Glutamatergic neuron (in vitro differentiated cells): ENCODE measurements at regions not wholly inside any gene's neighbourhood (a gene's known extent, or its start where the extent isn't known, plus 50 kb on each side); places are given as distances from the start of the nearest gene placed in this dataset.

Experiments used
- DNase-seq: peaks from one replicate; pipeline ENCODE4 v3.0.0; 2022
- H3K27ac Mint-ChIP-seq: one replicate; pipeline ENCODE4 v1.8.0; 2020; ENCODE audit warnings: mild to moderate bottlenecking, mixed read lengths, inconsistent platforms; ENCODE audit not compliant: unreplicated experiment
- H3K27me3 Mint-ChIP-seq: one replicate; pipeline ENCODE4 v1.8.0; 2020; ENCODE audit warnings: mild to moderate bottlenecking, moderate library complexity, mixed read lengths, inconsistent platforms; ENCODE audit not compliant: unreplicated experiment
- H3K36me3 Mint-ChIP-seq: one replicate; pipeline ENCODE4 v1.8.0; 2020; ENCODE audit warnings: mild to moderate bottlenecking, mixed read lengths, inconsistent platforms; ENCODE audit not compliant: unreplicated experiment
- H3K4me1 Mint-ChIP-seq: one replicate; pipeline ENCODE4 v1.8.0; 2020; ENCODE audit warnings: mild to moderate bottlenecking, low read depth, mixed read lengths, inconsistent platforms; ENCODE audit not compliant: unreplicated experiment
- H3K4me3 Mint-ChIP-seq: one replicate; pipeline ENCODE4 v1.8.0; 2020; ENCODE audit warnings: mild to moderate bottlenecking, mixed read lengths, inconsistent platforms; ENCODE audit not compliant: unreplicated experiment
- H3K9me3 Mint-ChIP-seq: one replicate; pipeline ENCODE4 v1.8.0; 2020; ENCODE audit warnings: mild to moderate bottlenecking, moderate library complexity, mixed read lengths, inconsistent platforms; ENCODE audit not compliant: unreplicated experiment
- TF ChIP-seq, protein P1 (sequence below): fragments of 200-600 bp; sonication (generic); IDR thresholded peaks from one replicate; pipeline ENCODE4 v1.5.0; 2021; ENCODE audit not compliant: partially characterized antibody, unreplicated experiment

DNA sequence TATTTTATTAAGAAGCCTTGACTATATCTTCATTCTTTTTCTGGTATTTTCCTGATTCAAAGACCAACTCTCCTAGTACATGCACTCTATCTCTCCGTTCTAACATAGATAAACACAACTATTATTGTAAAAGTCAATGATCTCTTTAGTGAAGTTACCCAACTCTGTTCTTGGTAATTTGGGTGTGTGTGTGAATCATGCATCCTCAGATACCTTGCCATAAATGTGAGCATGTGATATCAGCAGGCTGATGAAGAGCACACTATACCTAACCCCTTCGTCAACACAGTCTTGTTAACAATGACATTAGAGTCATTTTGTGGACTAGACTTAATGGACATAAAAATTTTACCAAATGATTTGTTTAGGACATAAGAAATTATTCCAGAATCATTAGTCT lies 1122.1 kb downstream of the XPNPEP1 start:
- Mint-ChIP-seq H3K4me1 (no peaks in the 10 kb centered on the region), H3K9me3 (peaks cover 2% of the 10 kb centered on the region), H3K4me3 (no peak overlapping the region), H3K27ac (no peak overlapping the region), H3K36me3 (no peaks in the 10 kb centered on the region), H3K27me3 (peaks cover 2% of the 10 kb centered on the region)
- TF ChIP-seq, protein P1, sequence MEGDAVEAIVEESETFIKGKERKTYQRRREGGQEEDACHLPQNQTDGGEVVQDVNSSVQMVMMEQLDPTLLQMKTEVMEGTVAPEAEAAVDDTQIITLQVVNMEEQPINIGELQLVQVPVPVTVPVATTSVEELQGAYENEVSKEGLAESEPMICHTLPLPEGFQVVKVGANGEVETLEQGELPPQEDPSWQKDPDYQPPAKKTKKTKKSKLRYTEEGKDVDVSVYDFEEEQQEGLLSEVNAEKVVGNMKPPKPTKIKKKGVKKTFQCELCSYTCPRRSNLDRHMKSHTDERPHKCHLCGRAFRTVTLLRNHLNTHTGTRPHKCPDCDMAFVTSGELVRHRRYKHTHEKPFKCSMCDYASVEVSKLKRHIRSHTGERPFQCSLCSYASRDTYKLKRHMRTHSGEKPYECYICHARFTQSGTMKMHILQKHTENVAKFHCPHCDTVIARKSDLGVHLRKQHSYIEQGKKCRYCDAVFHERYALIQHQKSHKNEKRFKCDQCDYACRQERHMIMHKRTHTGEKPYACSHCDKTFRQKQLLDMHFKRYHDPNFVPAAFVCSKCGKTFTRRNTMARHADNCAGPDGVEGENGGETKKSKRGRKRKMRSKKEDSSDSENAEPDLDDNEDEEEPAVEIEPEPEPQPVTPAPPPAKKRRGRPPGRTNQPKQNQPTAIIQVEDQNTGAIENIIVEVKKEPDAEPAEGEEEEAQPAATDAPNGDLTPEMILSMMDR, result no peak
- DNase-seq, result no peak

DNA sequence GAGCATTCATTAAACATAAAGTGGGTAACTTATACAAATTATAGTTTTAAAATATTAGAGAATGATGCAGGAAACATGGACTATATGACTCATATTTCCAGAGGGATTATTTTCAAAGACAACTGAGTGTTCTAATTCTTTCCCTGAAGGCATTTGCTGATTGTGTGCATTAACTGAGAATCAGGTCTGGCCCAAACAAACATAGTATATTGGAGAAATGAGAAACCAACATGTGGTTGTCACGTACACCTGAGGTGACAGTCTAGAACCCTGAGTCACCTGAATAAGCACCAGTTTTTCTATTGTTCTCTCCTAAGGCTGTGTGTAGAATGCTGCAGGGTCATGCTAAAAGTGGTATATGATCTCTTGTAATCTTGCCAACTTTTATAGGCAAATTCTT lies 1125.7 kb downstream of the XPNPEP1 start:
- Mint-ChIP-seq H3K4me3 (no peak overlapping the region), H3K9me3 (peaks cover 2% of the 10 kb centered on the region), H3K27ac (no peak overlapping the region), H3K36me3 (no peaks in the 10 kb centered on the region), H3K4me1 (no peaks in the 10 kb centered on the region), H3K27me3 (peaks cover 2% of the 10 kb centered on the region)
- no peak for DNase-seq
- TF ChIP-seq, protein P1, result no peak

GRCh38 chr10:108791794-108792474 lies 1131.4 kb downstream of the XPNPEP1 start:
- Mint-ChIP-seq H3K9me3 (peaks cover 2% of the 10 kb centered on the region), H3K36me3 (no peaks in the 10 kb centered on the region), H3K27ac (no peak overlapping the region), H3K4me1 (no peaks in the 10 kb centered on the region), H3K4me3 (no peak overlapping the region), H3K27me3 (peaks cover 2% of the 10 kb centered on the region)
- DNase-seq, result no peak
- TF ChIP-seq, protein P1, result no peak

DNA sequence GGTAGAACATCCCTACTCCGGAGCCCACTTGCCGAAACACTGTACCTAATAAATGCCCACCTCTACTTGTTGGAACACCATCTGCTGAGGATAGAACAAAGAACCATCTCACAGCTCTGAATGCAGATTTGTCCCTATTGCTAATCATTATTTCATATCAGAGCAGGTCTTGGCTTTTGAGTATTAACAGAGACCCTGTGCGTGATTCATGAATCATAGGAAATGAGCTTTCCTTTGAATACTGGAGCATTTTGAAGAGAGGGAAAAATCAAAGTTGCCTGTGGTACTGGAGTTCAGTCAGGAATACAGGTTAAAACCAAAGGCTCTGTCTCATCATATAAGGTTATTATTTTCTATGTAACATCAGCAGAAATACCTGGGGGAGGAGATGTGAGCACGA lies 1132.3 kb downstream of the XPNPEP1 start:
- TF ChIP-seq, protein P1, result no peak
- Mint-ChIP-seq H3K9me3 (no peaks in the 10 kb centered on the region), H3K27me3 (no peaks in the 10 kb centered on the region), H3K27ac (no peak overlapping the region), H3K4me3 (no peak overlapping the region), H3K36me3 (no peaks in the 10 kb centered on the region), H3K4me1 (no peaks in the 10 kb centered on the region)
- DNase-seq, result no peak

GRCh38 chr10:108789919-108790318 lies 1133.4 kb downstream of the XPNPEP1 start:
- DNase-seq, result no peak
- Mint-ChIP-seq H3K9me3 (peaks cover 2% of the 10 kb centered on the region), H3K4me1 (no peaks in the 10 kb centered on the region), H3K36me3 (peaks cover 6% of the 10 kb centered on the region), H3K27ac (no peak overlapping the region), H3K27me3 (no peaks in the 10 kb centered on the region), H3K4me3 (no peak overlapping the region)
- TF ChIP-seq, protein P1, result no peak
